ENCODE measurements at regions not wholly inside any gene's neighbourhood (a gene's known extent, or its start where the extent isn't known, plus 50 kb on each side); places are given as distances from the start of the nearest gene placed in this dataset.

GRCh38 chr10:125213541-125214282 is 53.3 kb upstream of the CTBP2 start:
- DNase-seq (ENCODE audit: low spot score in 2 of 2, unreplicated experiment in 2 of 2), result no peak
- Mint-ChIP-seq H3K9me3 (no peaks in the 10 kb centered on the region), H3K4me3 (no peak overlapping the region), H3K4me1 (no peaks in the 10 kb centered on the region), H3K27me3 (ENCODE audit: low read depth) (peaks cover 3% of the 10 kb centered on the region), H3K36me3 (no peaks in the 10 kb centered on the region), H3K27ac (no peak overlapping the region)
- TF ChIP-seq CTCF (IDR thresholded peaks at IDR 0.05; ENCODE audit: unreplicated experiment), result no peak

DNA sequence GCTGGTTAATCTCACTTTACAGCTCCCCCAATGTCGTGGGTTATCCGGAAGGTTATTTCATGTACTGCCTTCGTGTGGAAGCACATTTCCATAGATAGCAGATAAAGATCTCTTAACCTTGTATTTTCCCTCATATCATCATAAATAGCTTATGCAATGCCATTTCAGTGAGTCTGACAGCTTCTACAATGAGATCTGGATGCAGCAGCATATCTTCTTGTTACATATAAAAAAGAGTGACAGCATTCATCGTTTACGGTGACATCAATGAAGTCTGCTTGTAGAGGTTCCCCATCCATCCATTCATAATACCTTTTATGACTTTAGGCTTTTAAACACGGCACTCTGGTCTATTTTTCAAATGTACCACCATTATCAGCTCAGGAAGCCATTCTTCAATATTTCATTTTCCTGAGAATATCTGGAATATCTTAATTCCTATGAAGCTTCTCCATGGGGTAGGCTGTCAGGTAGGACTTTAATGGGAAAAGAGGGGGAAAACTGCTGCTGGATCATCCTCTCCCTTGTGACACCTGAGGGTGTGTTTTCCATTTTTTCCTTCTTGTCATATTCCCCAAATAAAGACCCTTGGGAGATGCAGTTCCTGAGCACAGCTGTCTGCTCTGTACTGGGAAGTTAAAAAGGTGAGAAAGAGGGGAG is 51.9 kb upstream of the CTBP2 start:
- no peak for DNase-seq (ENCODE audit: low spot score in 2 of 2, unreplicated experiment in 2 of 2)
- peaks cover 3% of the 10 kb centered on the region for H3K27me3 Mint-ChIP-seq (ENCODE audit: low read depth)
- no peak for TF ChIP-seq CTCF (IDR thresholded peaks at IDR 0.05; ENCODE audit: unreplicated experiment)
- no peak overlapping the region for H3K27ac Mint-ChIP-seq
- H3K4me1 Mint-ChIP-seq, result peaks cover 4% of the 10 kb centered on the region
- H3K4me3 Mint-ChIP-seq, result no peak overlapping the region
- no peaks in the 10 kb centered on the region for H3K9me3 Mint-ChIP-seq
- H3K36me3 Mint-ChIP-seq, result no peaks in the 10 kb centered on the region

Data from mesothelial cell of epicardium (in vitro differentiated cells).